T-helper 17 cell (primary cell): ENCODE measurements at regions not wholly inside any gene's neighbourhood (a gene's known extent, or its start where the extent isn't known, plus 50 kb on each side); places are given as distances from the start of the nearest gene placed in this dataset.

Experiments used
- ATAC-seq: fragments of 150-1000 bp; cut with Tn5 transposase; 2 replicates; pipeline ENCODE4 v1.10.0; 2021; ENCODE audit warnings: mild to moderate bottlenecking, moderate library complexity
- DNase-seq, 3 donors: peaks; one replicate each; pipeline versions ENCODE4 v3.0.0 to v3.0.0-alpha.2; 2020 to 2021
- H3K9me3 ChIP-seq: one replicate; pipeline ENCODE4 v1.7.0; 2013; ENCODE audit warnings: low read length, mild to moderate bottlenecking; ENCODE audit not compliant: control insufficient read depth, poor library complexity, severe bottlenecking
- H3K27ac Mint-ChIP-seq: one replicate; pipeline ENCODE4 v1.8.0; 2022; ENCODE audit warnings: mild to moderate bottlenecking, moderate library complexity, mixed read lengths
- H3K27me3 Mint-ChIP-seq: one replicate; pipeline ENCODE4 v1.8.0; 2022; ENCODE audit warnings: mixed read lengths
- H3K36me3 Mint-ChIP-seq: one replicate; pipeline ENCODE4 v1.8.0; 2022; ENCODE audit warnings: low read depth, mixed read lengths
- H3K4me1 Mint-ChIP-seq: one replicate; pipeline ENCODE4 v1.8.0; 2022; ENCODE audit warnings: mild to moderate bottlenecking, mixed read lengths
- H3K4me3 Mint-ChIP-seq: one replicate; pipeline ENCODE4 v1.8.0; 2022; ENCODE audit warnings: mild to moderate bottlenecking, moderate library complexity, mixed read lengths

DNA sequence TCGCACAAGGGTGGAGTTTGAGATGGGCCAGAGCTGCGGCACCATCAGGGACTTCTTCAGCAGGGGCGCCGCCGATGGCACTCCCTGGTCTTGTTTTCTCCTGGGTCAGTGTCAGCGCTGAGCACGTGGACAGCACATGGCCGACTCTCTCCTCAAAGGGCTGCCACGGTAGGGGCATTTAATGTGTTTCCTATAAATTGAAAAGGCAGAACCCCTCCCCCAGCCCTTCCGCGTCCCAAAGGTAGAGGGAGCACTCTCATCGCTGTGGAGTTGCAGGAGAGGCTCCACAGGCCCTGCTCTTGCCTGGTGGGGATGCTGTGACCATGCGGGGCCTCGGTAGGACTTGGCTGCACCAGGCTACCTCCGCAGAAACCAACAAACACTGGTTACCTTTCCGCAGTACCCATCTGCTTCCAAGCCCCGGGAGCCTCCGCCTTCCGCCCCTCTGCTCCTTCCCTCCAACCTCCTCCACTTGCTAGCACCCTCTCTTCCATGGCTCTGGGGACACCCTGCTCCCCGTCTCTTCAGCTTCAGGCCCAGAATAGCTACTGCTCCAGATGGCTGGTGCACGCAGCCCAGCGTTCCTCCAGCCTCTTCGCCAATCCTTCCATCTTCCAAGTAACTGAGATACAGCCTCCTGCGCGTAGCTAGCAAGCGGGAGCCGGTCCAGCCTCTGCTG is 166.3 kb upstream of the ADCY1 start:
- no peaks in the 10 kb centered on the region for H3K36me3 Mint-ChIP-seq
- no peak overlapping the region for H3K4me3 Mint-ChIP-seq
- no peak for DNase-seq
- H3K9me3 ChIP-seq, result no peaks in the 10 kb centered on the region
- ATAC-seq, result no peak
- no peaks in the 10 kb centered on the region for H3K4me1 Mint-ChIP-seq
- H3K27ac Mint-ChIP-seq, result no peak overlapping the region
- H3K27me3 Mint-ChIP-seq, result peaks cover 40% of the 10 kb centered on the region

DNA sequence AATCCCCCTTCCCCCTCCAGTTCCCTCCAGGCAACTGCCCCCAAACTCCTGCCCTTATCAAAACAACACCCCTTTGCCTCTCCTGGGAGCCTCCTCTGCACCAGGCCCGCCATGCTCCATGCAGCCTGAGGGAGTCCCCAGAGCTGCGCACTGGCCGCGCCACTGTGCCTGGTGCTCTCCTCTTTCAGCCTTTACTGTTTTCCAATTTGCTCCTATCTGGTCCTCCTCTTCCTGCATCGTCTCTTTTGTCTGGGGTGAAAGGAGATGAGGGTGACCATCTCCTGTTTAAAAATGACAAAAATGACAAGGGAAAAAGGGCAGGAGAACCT is 165.8 kb upstream of the ADCY1 start:
- Mint-ChIP-seq H3K27ac (no peak overlapping the region), H3K4me3 (no peak overlapping the region), H3K4me1 (no peaks in the 10 kb centered on the region), H3K27me3 (peaks cover 40% of the 10 kb centered on the region), H3K36me3 (no peaks in the 10 kb centered on the region)
- no peaks in the 10 kb centered on the region for H3K9me3 ChIP-seq
- DNase-seq, result no peak
- ATAC-seq, result no peak

DNA sequence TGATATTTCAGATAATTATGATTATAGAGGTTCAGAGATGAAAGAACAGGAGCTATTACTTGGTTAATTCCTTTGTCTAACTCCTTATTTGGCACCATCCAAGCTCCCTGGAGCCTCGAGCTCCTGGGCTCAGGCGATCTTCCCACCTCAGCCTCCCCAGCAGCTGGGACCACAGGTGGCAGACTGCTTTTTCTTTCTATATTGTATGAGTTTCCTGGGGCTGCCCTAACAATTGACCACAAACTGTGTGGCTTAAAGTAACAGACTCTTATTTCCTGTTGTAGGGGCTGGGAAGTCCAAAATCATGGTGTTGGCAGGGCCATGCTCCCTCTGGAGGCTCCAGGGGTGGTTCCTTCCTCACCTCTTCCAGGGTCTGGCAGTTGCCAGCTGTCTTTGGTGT is 163.3 kb upstream of the ADCY1 start:
- no peak for DNase-seq
- no peak for ATAC-seq
- H3K36me3 Mint-ChIP-seq, result no peaks in the 10 kb centered on the region
- H3K9me3 ChIP-seq, result no peaks in the 10 kb centered on the region
- H3K4me1 Mint-ChIP-seq, result no peaks in the 10 kb centered on the region
- no peak overlapping the region for H3K4me3 Mint-ChIP-seq
- no peak overlapping the region for H3K27ac Mint-ChIP-seq
- H3K27me3 Mint-ChIP-seq, result peaks cover 28% of the 10 kb centered on the region

DNA sequence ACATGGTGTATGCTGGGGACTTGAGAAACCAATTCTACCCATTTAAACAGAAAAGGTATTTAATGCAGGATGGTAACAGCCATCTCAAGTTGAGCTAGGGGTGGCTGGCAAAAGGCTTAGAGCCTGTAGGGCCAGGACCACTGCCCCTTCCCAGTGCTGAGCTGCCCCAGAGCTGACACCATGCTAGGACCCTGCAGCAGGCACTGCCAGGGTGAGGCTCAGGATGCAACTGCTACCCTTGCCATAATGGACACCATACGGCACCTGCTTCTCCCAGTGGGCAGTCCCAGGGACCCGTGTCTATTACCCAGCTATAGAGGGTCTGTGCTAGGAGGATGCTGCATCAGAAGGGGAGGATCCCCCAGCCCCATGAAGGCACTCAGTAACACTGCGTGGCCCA is 160.7 kb upstream of the ADCY1 start:
- Mint-ChIP-seq H3K36me3 (no peaks in the 10 kb centered on the region), H3K4me3 (no peak overlapping the region), H3K27me3 (peaks cover 29% of the 10 kb centered on the region), H3K4me1 (no peaks in the 10 kb centered on the region), H3K27ac (no peak overlapping the region)
- H3K9me3 ChIP-seq, result no peaks in the 10 kb centered on the region
- DNase-seq (no peak), ATAC-seq (no peak)

GRCh38 chr7:45414226-45414625 is 159.9 kb upstream of the ADCY1 start:
- Mint-ChIP-seq H3K4me1 (no peaks in the 10 kb centered on the region), H3K4me3 (no peak overlapping the region), H3K27me3 (peaks cover 23% of the 10 kb centered on the region), H3K36me3 (no peaks in the 10 kb centered on the region), H3K27ac (no peak overlapping the region)
- no peak for DNase-seq
- ATAC-seq, result no peak
- H3K9me3 ChIP-seq, result no peaks in the 10 kb centered on the region

- no peak overlapping the region for H3K27ac Mint-ChIP-seq
- no peaks in the 10 kb centered on the region for H3K36me3 Mint-ChIP-seq
- ATAC-seq (no peak), DNase-seq (no peak)
- H3K9me3 ChIP-seq, result no peaks in the 10 kb centered on the region
- H3K27me3 Mint-ChIP-seq, result peaks cover 23% of the 10 kb centered on the region
- no peaks in the 10 kb centered on the region for H3K4me1 Mint-ChIP-seq
- no peak overlapping the region for H3K4me3 Mint-ChIP-seq
Measured at GRCh38 chr7:45415265-45415664, 158.9 kb upstream of the ADCY1 start.

DNA sequence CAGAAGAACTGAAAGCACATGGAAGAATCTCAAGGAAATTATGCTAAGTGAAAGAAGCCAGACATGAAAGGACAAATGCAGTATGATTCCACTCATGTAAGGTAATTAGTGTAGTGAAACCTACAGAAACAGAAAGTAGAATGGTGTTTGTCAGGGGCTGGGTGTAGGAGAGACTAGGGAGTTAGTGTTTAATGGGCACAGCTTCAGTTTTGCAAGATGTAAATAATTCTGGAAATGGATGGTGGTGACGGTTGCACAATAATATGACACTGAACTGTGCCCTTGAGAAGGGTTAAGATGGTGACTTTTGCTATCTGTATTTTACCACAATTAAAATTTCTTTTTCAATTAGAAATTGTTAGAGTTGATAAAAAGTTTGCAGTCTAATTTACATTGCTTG is 157.3 kb upstream of the ADCY1 start:
- Mint-ChIP-seq H3K27me3 (peaks cover 30% of the 10 kb centered on the region), H3K27ac (no peak overlapping the region), H3K4me1 (no peaks in the 10 kb centered on the region), H3K36me3 (no peaks in the 10 kb centered on the region), H3K4me3 (no peak overlapping the region)
- DNase-seq (no peak), ATAC-seq (no peak)
- H3K9me3 ChIP-seq, result no peaks in the 10 kb centered on the region

DNA sequence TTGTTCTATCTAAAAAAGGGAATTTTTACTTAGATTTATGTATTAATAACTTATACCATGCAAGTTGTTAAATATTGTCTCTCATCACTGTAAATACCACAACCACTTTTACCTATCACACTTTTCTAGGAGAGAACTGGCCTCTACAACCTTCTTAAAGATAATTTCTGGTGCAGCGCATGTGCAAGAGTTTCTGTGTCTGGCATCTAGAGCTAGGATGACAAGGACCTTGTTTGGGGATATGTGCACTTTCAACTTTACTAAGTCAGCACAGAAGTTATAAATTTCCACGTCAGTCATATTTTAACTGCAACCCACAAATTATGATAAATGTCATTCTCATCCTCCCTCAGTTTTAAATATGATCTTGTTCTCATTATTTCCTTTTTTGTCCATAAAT is 156.9 kb upstream of the ADCY1 start:
- H3K27ac Mint-ChIP-seq, result no peak overlapping the region
- no peaks in the 10 kb centered on the region for H3K9me3 ChIP-seq
- H3K36me3 Mint-ChIP-seq, result no peaks in the 10 kb centered on the region
- H3K4me3 Mint-ChIP-seq, result no peak overlapping the region
- no peak for ATAC-seq
- no peak for DNase-seq
- no peaks in the 10 kb centered on the region for H3K4me1 Mint-ChIP-seq
- H3K27me3 Mint-ChIP-seq, result peaks cover 32% of the 10 kb centered on the region

GRCh38 chr7:45417735-45418134 is 156.4 kb upstream of the ADCY1 start:
- Mint-ChIP-seq H3K4me1 (no peaks in the 10 kb centered on the region), H3K4me3 (no peak overlapping the region), H3K36me3 (no peaks in the 10 kb centered on the region), H3K27ac (no peak overlapping the region), H3K27me3 (peaks cover 36% of the 10 kb centered on the region)
- ATAC-seq, result no peak
- DNase-seq, result no peak
- no peaks in the 10 kb centered on the region for H3K9me3 ChIP-seq

- Mint-ChIP-seq H3K27me3 (peaks cover 46% of the 10 kb centered on the region), H3K4me1 (no peaks in the 10 kb centered on the region), H3K27ac (no peak overlapping the region), H3K4me3 (no peak overlapping the region), H3K36me3 (no peaks in the 10 kb centered on the region)
- ATAC-seq (no peak), DNase-seq (no peak)
- H3K9me3 ChIP-seq, result no peaks in the 10 kb centered on the region
Measured at GRCh38 chr7:45420843-45421495, 153.2 kb upstream of the ADCY1 start.

DNA sequence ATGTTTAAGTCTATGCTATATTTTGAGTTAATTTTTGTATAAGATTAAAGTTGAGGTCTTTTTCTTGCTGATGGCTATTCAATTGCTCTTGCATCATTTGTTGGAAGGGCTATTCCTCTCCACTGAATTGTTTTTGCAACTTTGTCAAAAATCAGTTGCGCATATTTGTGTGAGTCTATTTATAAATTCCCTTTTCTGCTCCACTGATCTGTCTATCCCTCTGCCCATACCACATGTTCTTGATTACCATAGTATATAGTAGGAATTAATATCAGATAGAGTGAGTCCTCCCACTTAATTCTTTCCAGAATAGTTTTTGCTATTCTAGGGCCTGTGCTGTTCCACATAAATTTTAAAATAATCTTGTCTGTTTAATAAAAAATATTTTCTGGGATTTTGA is 152.4 kb upstream of the ADCY1 start:
- no peak for DNase-seq
- Mint-ChIP-seq H3K4me3 (no peak overlapping the region), H3K4me1 (no peaks in the 10 kb centered on the region), H3K27me3 (peaks cover 51% of the 10 kb centered on the region), H3K27ac (no peak overlapping the region), H3K36me3 (no peaks in the 10 kb centered on the region)
- no peaks in the 10 kb centered on the region for H3K9me3 ChIP-seq
- ATAC-seq, result no peak

- H3K9me3 ChIP-seq, result no peaks in the 10 kb centered on the region
- H3K27ac Mint-ChIP-seq, result no peak overlapping the region
- peaks cover 66% of the 10 kb centered on the region for H3K27me3 Mint-ChIP-seq
- ATAC-seq, result no peak
- H3K4me1 Mint-ChIP-seq, result no peaks in the 10 kb centered on the region
- DNase-seq, result no peak
- H3K36me3 Mint-ChIP-seq, result peaks cover 3% of the 10 kb centered on the region
- no peak overlapping the region for H3K4me3 Mint-ChIP-seq
Measured at GRCh38 chr7:45430397-45430796, 143.8 kb upstream of the ADCY1 start.

DNA sequence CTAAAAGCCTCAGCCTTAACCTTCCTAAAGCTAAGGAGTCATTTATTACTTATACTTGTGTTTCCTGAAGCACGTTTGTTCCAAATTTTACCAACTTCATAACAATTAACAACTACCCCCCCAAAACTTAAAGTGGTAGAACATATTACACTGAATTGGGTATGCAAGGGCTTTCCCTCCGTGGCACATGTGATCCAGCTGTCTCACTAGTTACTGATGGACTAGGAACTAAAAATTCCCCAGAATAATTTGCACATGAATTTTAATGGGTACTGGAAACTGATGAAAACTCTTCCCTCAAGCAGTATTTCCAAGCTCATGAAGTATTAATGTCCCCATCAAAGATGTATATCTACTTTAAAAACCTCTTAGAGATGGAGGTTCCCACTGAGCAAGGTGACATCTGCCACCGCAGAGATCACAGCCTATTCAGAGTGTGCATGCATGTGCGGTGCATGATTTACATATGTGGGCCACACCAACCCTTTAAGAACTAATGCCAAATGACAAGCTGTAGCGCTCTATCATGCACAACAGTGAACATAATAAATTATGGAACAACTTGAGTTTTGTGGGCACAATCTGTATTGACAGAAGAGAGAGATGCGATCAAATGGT is 139.9 kb upstream of the ADCY1 start:
- peaks cover 3% of the 10 kb centered on the region for H3K36me3 Mint-ChIP-seq
- H3K4me1 Mint-ChIP-seq, result no peaks in the 10 kb centered on the region
- H3K9me3 ChIP-seq, result no peaks in the 10 kb centered on the region
- no peak for DNase-seq
- ATAC-seq, result no peak
- peaks cover 64% of the 10 kb centered on the region for H3K27me3 Mint-ChIP-seq
- H3K27ac Mint-ChIP-seq, result no peak overlapping the region
- no peak overlapping the region for H3K4me3 Mint-ChIP-seq

DNA sequence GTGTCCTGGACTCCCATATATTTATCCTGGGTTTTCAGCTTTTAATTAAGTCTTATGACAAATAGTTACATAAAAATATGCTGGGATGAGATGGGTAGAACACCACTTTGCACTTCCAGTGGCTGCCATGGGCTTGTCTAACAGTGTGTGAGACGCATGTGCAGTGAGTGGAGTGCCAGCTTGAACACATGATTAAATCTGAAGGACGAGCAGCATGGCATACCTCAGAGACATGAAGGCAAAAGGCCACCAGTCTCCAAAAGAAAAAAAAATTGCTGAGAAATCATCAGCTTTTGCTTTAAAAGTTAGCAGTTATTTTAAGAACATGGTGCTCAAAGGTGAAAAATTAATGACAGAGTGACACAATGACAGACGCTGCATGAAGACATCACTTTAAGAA is 139.0 kb upstream of the ADCY1 start:
- Mint-ChIP-seq H3K27ac (no peak overlapping the region), H3K4me3 (no peak overlapping the region), H3K27me3 (peaks cover 64% of the 10 kb centered on the region), H3K4me1 (no peaks in the 10 kb centered on the region), H3K36me3 (peaks cover 3% of the 10 kb centered on the region)
- DNase-seq (no peak), ATAC-seq (no peak)
- no peaks in the 10 kb centered on the region for H3K9me3 ChIP-seq
